GM23248 (cell line): ENCODE measurements at regions not wholly inside any gene's neighbourhood (a gene's known extent, or its start where the extent isn't known, plus 50 kb on each side); places are given as distances from the start of the nearest gene placed in this dataset.

Experiments
- EZH2 ChIP-seq: fragments of 200-600 bp; sonication (generic); IDR thresholded peaks from 2 replicates; pipeline ENCODE4 v1.6.1; 2018; ENCODE audit warnings: antibody characterized with exemption, mild to moderate bottlenecking; ENCODE audit not compliant: insufficient read depth, poor library complexity, severe bottlenecking
- EZH2phosphoT487 ChIP-seq: fragments of 200-600 bp; sonication (generic); IDR thresholded peaks from 2 replicates; pipeline ENCODE4 v1.6.1; 2018; ENCODE audit warnings: antibody characterized with exemption, moderate library complexity, mild to moderate bottlenecking, low read depth; ENCODE audit not compliant: insufficient read depth

DNA sequence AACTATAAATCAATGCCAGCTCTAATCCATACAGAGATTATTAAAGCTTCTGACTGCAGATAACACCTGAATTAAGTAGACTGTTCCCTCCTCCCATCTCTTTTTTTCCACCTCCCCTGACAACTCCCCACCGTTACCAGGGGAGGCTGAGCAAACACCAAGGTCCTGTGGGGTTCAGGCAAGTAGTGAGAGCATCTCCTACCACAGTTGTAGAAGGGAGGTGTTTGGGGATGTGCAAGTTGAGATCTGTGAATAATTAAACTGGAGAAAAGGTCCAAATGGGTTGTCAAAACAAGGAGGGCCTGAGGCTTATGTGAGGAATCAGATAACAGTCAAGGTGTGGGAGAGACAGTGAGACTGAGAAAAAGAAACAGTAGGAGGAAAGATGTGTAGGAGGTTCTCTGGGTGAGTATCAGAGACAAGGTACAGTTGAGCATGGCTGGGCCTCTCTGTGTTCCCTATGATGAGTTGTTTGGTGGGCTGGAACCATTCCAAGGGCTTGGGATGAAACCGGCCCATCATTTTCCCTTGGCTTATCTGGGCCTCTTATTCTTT, 194.6 kb downstream of the CYRIA start:
- TF ChIP-seq EZH2phosphoT487 = no peak
- TF ChIP-seq EZH2 = no peak
